ENCODE measurements at regions not wholly inside any gene's neighbourhood (a gene's known extent, or its start where the extent isn't known, plus 50 kb on each side); places are given as distances from the start of the nearest gene placed in this dataset.

- no peak for DNase-seq
Observed at GRCh38 chr15:70253461-70254156, 155.9 kb upstream of the TLE3 start.

- no peak for DNase-seq
Observed at GRCh38 chr15:70252951-70253320, 155.2 kb upstream of the TLE3 start.

GRCh38 chr15:70252056-70252950 is 154.6 kb upstream of the TLE3 start:
- no peak for DNase-seq

GRCh38 chr15:70251246-70251990 is 153.7 kb upstream of the TLE3 start:
- DNase-seq = no peak

GRCh38 chr15:70250208-70251201 is 152.8 kb upstream of the TLE3 start:
- DNase-seq = no peak

- DNase-seq = no peak
Observed at GRCh38 chr15:70249616-70250015, 151.9 kb upstream of the TLE3 start.

- no peak for DNase-seq
Observed at GRCh38 chr15:70248116-70249025, 150.7 kb upstream of the TLE3 start.

GRCh38 chr15:70247281-70247680 is 149.6 kb upstream of the TLE3 start:
- DNase-seq = no peak

GRCh38 chr15:70246623-70247220 is 149.0 kb upstream of the TLE3 start:
- DNase-seq = no peak

GRCh38 chr15:70245932-70246622 is 148.4 kb upstream of the TLE3 start:
- no peak for DNase-seq

GRCh38 chr15:70244978-70245542 is 147.3 kb upstream of the TLE3 start:
- no peak for DNase-seq

GRCh38 chr15:70243686-70244540 is 146.2 kb upstream of the TLE3 start:
- DNase-seq = no peak

GRCh38 chr15:70242951-70243685 is 145.4 kb upstream of the TLE3 start:
- no peak for DNase-seq

GRCh38 chr15:70241561-70242320 is 144.0 kb upstream of the TLE3 start:
- DNase-seq = no peak

- DNase-seq = no peak
Observed at GRCh38 chr15:70240820-70241430, 143.2 kb upstream of the TLE3 start.

GRCh38 chr15:70240082-70240481 is 142.4 kb upstream of the TLE3 start:
- no peak for DNase-seq

GRCh38 chr15:70238917-70239316 is 141.2 kb upstream of the TLE3 start:
- no peak for DNase-seq

Data from activated CD8-positive, alpha-beta memory T cell treated with anti-CD3 and anti-CD28 coated beads, Interleukin-2, amount 50 U/mL, for 4 hours (primary cell).